ENCODE measurements at regions not wholly inside any gene's neighbourhood (a gene's known extent, or its start where the extent isn't known, plus 50 kb on each side); places are given as distances from the start of the nearest gene placed in this dataset.

DNA sequence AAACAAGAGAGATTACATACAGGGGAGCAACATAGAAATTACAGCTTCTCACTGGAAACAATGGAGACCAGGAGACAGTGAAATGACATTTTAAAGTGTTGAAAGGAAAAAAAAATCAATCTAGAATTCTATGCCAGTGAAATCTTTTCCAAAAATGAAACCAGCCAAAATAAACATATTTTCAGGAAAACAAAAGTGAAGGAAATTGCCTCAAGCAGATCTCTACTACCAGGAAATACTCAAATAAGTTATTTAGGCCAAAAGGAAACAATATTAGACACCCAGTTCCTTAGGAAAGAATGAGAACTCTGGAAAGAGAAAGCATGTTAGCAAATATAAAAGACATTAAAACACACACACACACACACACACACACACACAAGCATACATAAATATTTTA is 339.9 kb upstream of the NCKAP5 start:
- Histone ChIP-seq H3K36me3 (ENCODE audit: control insufficient read depth in 2 of 4, insufficient read depth in 4 of 4, low read length in 3 of 4) (no peaks in the 10 kb centered on the region), H3K9ac (replicated peaks in 1 of 4; ENCODE audit: extremely low read depth in 1 of 4, low read depth in 3 of 4, low read length in 3 of 4) (no peak overlapping the region), H3K56ac (replicated peaks; ENCODE audit: insufficient read length, low read depth, low read length) (no peak overlapping the region), H2BK12ac (ENCODE audit: low read depth, low read length) (no peak overlapping the region), H4K8ac (ENCODE audit: extremely low read depth, insufficient read depth, low read length) (no peak overlapping the region), H2BK15ac (ENCODE audit: low read length) (no peak overlapping the region), H3K79me2 (ENCODE audit: control insufficient read depth in 1 of 2, insufficient read depth in 2 of 2, low read length in 2 of 2) (no peaks in the 10 kb centered on the region), H4K5ac (ENCODE audit: insufficient read length, low read depth, low read length) (no peak overlapping the region), H3K79me1 (ENCODE audit: low read depth, low read length) (no peaks in the 10 kb centered on the region), H4K91ac (replicated peaks; ENCODE audit: insufficient read length, low read length) (no peak overlapping the region), H3K18ac (ENCODE audit: extremely low read depth, low read length) (no peak overlapping the region), H3K27ac (ENCODE audit: low read depth, low read length) (no peak overlapping the region), H3K23ac (ENCODE audit: insufficient read length) (no peak overlapping the region), H2BK120ac (replicated peaks; ENCODE audit: low read depth, low read length) (no peak overlapping the region), H2AFZ (ENCODE audit: low read length) (no peak overlapping the region), H2AK5ac (ENCODE audit: low read depth, low read length) (no peak overlapping the region), H3K14ac (ENCODE audit: insufficient read length) (no peak overlapping the region), H4K20me1 (replicated peaks in 1 of 2; ENCODE audit: control insufficient read depth in 1 of 2, insufficient read depth in 2 of 2, low read length in 2 of 2) (no peaks in the 10 kb centered on the region), H3K4ac (replicated peaks; ENCODE audit: insufficient read length, low read depth, low read length) (no peak overlapping the region), H3K4me2 (ENCODE audit: insufficient read depth in 1 of 2, low read depth in 2 of 2, low read length in 2 of 2) (no peak overlapping the region), H3K9me3 (ENCODE audit: insufficient read depth in 2 of 2, low read depth in 1 of 2, low read length in 1 of 2) (0 out of 4 replicates have a peak, but pooled peaks cover 0 to 2% of the 10 kb centered on the region in 2 experiments), H2BK5ac (ENCODE audit: low read depth, low read length) (no peak overlapping the region), H3K4me3 (ENCODE audit: extremely low read depth in 1 of 4, insufficient read depth in 2 of 4, low read depth in 3 of 4, low read length in 4 of 4) (no peak overlapping the region), H3K23me2 (ENCODE audit: low read depth, low read length) (no peaks in the 10 kb centered on the region), H3K27me3 (replicated peaks in 1 of 4; ENCODE audit: control insufficient read depth in 3 of 4, extremely low read depth in 1 of 4, insufficient read depth in 3 of 4, low read length in 3 of 4) (no peaks in the 10 kb centered on the region), H3K4me1 (replicated peaks in 1 of 4; ENCODE audit: control insufficient read depth in 3 of 4, insufficient read depth in 4 of 4, low read length in 3 of 4) (no peaks in the 10 kb centered on the region; a peak in 1 of 7 replicates), H2BK20ac (ENCODE audit: low read length) (no peak overlapping the region)
- ChIA-PET POLR2A (ENCODE audit: partially characterized antibody) (no interaction called here), CTCF (ENCODE audit: partially characterized antibody) (no interaction called here)
- FAIRE-seq (no peak), DNase-seq (ENCODE audit: low read depth in 1 of 2, low spot score in 2 of 2) (no peak)
- TF ChIP-seq CHD2 (IDR thresholded peaks at IDR 0.05; ENCODE audit: low read length), result no peak
- no peak for TF ChIP-seq CEBPB (IDR thresholded peaks at IDR 0.05; ENCODE audit: low read depth, low read length)
- TF ChIP-seq SAP30 (IDR thresholded peaks at IDR 0.05; ENCODE audit: insufficient read depth, insufficient replicate concordance, low read length), result no peak
- TF ChIP-seq POLR2AphosphoS5 (IDR thresholded peaks at IDR 0.05; ENCODE audit: low read depth, low read length), result no peak
- TF ChIP-seq BACH1 (IDR thresholded peaks at IDR 0.05; ENCODE audit: low read length), result no peak
- no peak for TF ChIP-seq SIX5 (IDR thresholded peaks at IDR 0.05; ENCODE audit: low read depth, low read length)
- no peak for TF ChIP-seq POU5F1 (IDR thresholded peaks at IDR 0.05; ENCODE audit: low read depth, low read length)
- no peak for TF ChIP-seq EGR1 (IDR thresholded peaks at IDR 0.05; ENCODE audit: borderline replicate concordance, low read depth, low read length)
- TF ChIP-seq, protein P1, sequence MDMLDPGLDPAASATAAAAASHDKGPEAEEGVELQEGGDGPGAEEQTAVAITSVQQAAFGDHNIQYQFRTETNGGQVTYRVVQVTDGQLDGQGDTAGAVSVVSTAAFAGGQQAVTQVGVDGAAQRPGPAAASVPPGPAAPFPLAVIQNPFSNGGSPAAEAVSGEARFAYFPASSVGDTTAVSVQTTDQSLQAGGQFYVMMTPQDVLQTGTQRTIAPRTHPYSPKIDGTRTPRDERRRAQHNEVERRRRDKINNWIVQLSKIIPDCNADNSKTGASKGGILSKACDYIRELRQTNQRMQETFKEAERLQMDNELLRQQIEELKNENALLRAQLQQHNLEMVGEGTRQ (IDR thresholded peaks at IDR 0.05; ENCODE audit: low read length), result no peak
- TF ChIP-seq ASH2L (IDR thresholded peaks at IDR 0.05; ENCODE audit: low read length), result no peak
- TF ChIP-seq GABPA (IDR thresholded peaks at IDR 0.05; ENCODE audit: borderline replicate concordance, insufficient read depth, low read length), result no peak

Measured in H1 (cell line).